NCI-H1694 (cell line): ENCODE measurements at regions not wholly inside any gene's neighbourhood (a gene's known extent, or its start where the extent isn't known, plus 50 kb on each side); places are given as distances from the start of the nearest gene placed in this dataset.

Experiments used
- DNase-seq: peaks from one replicate; lab custom pipeline; 2025; lab: John Stamatoyannopoulos, UW

GRCh38 chr6:44500074-44500473 lies 112.6 kb downstream of the CDC5L start:
- no peak for DNase-seq

GRCh38 chr6:44503471-44503870 lies 116.0 kb downstream of the CDC5L start:
- DNase-seq = no peak

GRCh38 chr6:44504301-44504791 lies 116.8 kb downstream of the CDC5L start:
- no peak for DNase-seq

- DNase-seq = no peak
Measured at GRCh38 chr6:44505751-44506150, 118.2 kb downstream of the CDC5L start.

- no peak for DNase-seq
Measured at GRCh38 chr6:44507014-44507413, 119.5 kb downstream of the CDC5L start.

GRCh38 chr6:44508646-44509045 lies 121.1 kb downstream of the CDC5L start:
- no peak for DNase-seq

- DNase-seq = no peak
Measured at GRCh38 chr6:44511126-44511525, 123.6 kb downstream of the CDC5L start.

- no peak for DNase-seq
Measured at GRCh38 chr6:44512868-44513741, 125.6 kb downstream of the CDC5L start.

- DNase-seq = no peak
Measured at GRCh38 chr6:44514085-44514484, 126.6 kb downstream of the CDC5L start.

- no peak for DNase-seq
Measured at GRCh38 chr6:44514576-44515193, 127.2 kb downstream of the CDC5L start.

- DNase-seq = no peak
Measured at GRCh38 chr6:44522871-44523270, 135.4 kb downstream of the CDC5L start.

- DNase-seq = no peak
Measured at GRCh38 chr6:44524476-44525227, 137.1 kb downstream of the CDC5L start.

GRCh38 chr6:44525761-44526351 lies 138.3 kb downstream of the CDC5L start:
- no peak for DNase-seq

- DNase-seq = no peak
Measured at GRCh38 chr6:44527181-44527580, 139.7 kb downstream of the CDC5L start.

- DNase-seq = no peak
Measured at GRCh38 chr6:44527583-44528369, 140.3 kb downstream of the CDC5L start.

GRCh38 chr6:44528370-44528644 lies 140.8 kb downstream of the CDC5L start:
- no peak for DNase-seq

GRCh38 chr6:44528716-44529115 lies 141.2 kb downstream of the CDC5L start:
- DNase-seq = no peak

GRCh38 chr6:44529146-44529905 lies 141.8 kb downstream of the CDC5L start:
- DNase-seq = no peak

- DNase-seq = no peak
Measured at GRCh38 chr6:44530209-44530909, 142.9 kb downstream of the CDC5L start.

GRCh38 chr6:44530910-44531234 lies 143.4 kb downstream of the CDC5L start:
- no peak for DNase-seq
